Stimulated activated CD4-positive, alpha-beta T cell treated with anti-CD3 and anti-CD28 coated beads, TNF-alpha, amount 100 ng/mL, for 48 hours (primary cell): ENCODE measurements at regions not wholly inside any gene's neighbourhood (a gene's known extent, or its start where the extent isn't known, plus 50 kb on each side); places are given as distances from the start of the nearest gene placed in this dataset.
"Not testable (repeated sequence)": the region's sequence is repeated elsewhere in the genome, so short reads cannot be mapped to it uniquely, and the experiment has no call there.

Experiments used
- DNase-seq, 3 donors: peaks; one replicate each; pipeline ENCODE4 v3.0.0-alpha.2; 2020; ENCODE audit warnings: low read depth in 3 of 3

DNA sequence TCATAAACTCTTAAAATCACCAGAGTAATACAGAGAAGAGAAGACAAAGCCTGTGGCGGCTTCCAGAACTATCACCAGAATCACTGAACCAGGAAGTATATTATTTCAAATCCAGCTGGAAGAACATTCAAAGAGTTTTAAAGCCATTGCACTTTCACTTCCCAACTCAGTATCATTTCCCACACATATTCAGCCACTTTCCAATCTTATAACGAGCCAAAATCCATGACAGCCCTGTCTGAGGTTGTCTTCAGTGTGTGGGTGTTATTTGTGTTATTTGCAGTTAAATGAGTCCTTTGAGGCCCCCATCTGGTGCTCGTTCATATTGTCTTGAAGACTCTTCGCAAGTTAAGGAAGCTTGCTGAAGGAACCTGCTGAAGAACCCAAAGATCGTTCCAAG, 559.9 kb downstream of the TSN start:
- no peak for DNase-seq

DNA sequence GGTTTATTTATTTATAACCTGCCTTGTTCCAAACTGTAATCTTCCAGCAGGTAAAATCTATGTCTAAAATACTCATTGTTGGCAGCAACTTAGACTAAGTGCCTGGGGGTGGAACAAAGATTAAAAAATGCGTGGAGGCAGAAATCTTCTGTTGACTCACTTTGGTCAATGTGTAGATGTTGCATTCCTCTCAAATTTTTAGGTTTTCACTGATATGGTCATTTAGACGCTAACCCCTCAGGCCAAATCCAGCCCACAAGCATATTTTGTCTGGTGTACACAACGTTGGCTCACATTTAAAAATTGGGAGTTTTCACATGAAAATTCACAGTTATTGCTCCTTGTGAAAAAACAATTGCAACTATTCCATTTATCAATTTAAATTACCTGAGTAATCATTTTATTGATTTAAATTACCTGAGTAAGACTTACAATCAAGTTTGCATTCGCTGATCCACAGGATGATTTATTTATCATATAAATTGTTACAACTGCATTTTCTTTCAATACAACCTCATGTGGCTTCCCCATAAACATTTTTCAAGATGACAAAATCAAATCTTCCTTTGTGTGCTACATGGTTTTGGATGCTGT, 564.2 kb downstream of the TSN start:
- no peak for DNase-seq

DNA sequence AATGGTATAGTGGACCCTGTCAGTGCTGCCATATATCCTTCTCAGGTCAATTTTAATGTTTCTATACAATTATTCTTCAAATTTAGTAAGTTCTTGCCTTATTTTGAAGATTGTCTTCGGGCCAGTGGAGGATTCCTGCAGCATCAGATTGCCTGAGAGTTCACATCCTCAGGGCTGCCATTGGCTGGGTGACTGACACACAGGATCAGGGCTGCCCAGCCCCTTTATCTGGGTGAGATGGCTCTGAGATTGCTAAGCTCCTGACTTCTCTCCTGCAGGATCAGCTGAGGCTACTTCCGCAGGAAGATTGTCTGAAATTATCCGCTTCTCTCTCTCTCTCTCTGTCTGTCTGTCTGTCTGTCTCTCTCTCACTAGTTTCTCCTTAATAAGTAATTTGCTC, 567.4 kb downstream of the TSN start:
- DNase-seq: no peak

DNA sequence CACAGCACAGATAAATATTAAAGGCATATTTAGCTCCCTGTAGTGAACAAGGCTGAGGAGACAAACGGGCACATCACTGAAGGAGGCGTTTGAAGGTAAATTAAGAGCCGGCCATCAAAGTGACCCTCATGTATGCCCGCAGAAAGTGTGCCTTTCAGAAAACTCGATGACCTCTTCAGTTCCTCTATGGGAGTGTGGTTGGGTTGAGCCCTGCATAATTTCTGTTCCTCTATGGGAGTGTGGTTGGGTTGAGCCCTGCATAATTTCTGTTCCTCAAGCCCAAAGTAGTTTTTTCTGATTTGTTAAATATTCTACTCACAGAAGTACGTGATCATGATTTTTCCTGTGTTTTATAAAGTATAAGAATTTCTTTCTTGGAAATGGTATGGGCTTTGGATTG, 568.5 kb downstream of the TSN start:
- no peak for DNase-seq

DNA sequence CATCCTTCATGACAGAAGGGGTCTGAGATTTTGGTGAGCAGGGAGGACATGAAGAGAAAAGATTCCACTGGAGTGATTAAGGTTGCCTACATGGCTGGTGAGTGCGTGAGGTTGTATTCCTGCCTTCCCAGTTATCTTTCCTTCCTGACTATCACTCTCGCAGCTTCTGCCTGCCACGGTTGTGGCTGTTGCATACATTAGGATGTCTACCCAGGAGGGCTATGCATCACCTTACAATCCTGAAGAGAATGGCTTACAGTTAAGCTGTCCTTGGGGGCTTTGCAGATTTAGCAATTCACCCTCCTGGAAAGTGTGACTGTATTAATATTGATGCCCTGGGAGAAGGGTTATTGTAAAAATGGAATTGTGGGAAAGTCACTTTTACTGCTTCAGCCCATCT, 571.0 kb downstream of the TSN start:
- no peak for DNase-seq

DNA sequence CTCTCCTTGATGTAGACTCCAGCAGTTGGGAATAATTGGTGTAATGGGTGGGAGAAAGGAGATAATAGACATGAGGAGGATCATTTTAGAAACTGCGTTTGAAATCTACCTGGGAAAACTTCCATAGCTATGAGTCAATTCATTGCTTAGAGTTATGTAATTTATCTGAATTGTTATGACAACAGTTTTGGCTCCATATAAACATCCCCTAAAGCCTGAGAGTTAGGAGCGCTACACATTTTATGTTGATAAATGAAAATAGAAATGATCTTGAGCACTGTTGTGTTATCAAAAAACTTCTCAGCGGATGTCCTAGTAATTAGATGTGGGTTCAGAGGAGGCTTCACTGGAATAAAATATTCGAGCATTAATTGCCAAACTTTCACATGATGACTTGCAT, 573.4 kb downstream of the TSN start:
- DNase-seq: no peak

DNA sequence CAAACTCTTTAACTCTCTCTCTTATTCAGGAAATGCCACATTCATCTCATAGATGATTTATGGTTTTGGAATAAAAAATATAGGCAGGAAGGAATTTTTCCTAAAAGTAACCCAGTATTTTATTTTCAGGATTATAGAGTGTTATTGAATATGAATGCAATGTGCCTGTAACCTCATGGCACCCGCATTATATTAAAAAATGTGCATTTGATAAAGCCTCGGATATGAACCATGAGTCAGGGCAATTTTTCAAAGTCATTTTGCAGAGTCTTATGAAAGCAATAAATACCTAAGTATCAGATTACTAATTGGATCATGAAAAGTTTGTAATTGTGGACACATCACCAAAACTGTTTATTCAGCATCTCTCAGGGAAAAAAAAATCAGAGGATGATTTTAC, 573.8 kb downstream of the TSN start:
- DNase-seq: no peak

DNA sequence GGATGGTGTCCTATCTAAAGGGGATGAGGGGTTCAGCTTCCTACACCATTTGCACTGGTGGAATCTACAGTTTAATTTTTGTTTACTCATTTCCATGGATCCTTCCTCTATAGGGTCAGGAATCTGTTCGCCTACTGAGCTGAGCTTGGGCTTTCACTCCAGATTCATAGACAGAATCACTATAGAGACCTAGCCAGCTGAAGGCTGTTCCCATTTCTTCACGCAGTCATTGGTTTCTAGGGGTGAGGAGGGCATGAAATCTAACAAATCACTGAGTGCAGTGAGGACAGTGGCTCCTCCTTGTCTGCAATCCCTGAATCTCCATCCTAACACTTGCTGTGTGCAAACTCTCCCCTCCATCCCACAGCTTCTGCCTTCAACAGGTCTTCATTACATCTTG, 578.5 kb downstream of the TSN start:
- no peak for DNase-seq

DNA sequence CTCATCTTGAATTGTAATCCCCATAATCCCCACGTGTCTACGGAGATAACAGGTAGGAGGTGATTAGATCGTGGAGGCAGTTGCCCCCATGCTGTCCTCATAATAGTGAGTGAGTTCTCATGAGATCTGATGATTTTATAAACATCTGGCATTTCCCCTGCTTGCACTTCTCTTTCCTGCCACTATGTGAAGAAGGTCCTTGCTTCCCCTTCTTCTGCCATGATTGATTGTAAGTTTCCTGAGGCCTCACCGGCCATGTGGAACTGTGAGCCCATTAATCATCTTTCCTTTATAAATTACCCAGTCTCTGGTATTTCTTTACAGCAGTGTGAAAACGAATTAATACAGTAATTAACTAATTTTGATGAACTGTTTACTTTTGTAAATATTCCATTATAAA, 582.5 kb downstream of the TSN start:
- no peak for DNase-seq

DNA sequence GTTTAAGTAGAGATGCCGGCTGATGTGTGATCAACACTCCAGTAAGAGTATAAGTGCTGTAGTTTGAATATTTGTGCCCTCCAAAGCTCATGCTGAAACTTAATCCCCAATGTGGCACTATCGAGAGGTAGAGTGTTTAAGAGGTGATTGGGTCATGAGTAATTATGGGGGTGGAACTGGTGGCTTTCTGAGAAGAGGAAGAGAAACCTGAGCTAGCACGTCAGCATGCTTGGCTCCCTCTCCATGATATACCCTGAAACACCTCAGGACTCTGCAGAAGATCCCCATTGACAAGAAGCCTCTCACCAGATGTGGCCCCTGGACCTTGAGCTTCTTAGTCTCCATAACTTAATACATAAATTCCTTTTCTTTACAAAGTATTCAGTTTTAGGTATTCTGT, 584.8 kb downstream of the TSN start:
- no peak for DNase-seq

DNA sequence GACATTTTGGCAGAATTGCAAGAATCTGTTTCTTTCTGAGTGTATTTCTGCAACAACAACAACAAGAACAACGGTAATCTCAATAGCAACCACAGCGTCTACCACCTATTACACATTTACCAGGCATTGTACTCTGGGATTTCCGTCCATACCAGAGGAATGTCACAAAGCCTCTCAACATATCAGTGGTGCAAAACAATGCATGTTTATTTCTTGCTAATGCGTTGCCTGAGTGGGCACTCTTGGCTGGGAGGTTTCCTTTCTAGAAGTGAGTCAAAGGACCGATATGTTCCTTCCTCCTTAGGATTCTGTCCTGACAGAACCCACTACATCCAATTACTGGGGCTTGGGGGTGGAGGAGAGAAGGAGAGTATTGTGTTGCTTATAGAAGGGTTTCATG, 585.6 kb downstream of the TSN start:
- DNase-seq: no peak

DNA sequence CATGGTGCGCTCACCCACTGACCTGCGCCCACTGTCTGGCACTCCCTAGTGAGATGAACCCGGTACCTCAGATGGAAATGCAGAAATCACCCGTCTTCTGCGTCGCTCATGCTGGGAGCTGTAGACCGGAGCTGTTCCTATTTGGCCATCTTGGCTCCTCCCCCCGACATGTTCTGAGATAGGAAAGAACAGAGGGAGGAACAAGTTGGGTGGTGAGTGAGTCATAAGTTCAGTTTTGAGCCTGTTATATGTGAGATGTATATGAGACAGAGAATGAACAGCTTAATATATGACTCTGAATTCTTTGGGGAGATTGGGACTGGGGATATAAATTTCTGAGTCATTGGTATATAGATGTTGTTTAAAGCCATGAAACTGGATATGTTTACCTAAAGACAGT, 596.7 kb downstream of the TSN start:
- not testable (repeated sequence) for DNase-seq

DNA sequence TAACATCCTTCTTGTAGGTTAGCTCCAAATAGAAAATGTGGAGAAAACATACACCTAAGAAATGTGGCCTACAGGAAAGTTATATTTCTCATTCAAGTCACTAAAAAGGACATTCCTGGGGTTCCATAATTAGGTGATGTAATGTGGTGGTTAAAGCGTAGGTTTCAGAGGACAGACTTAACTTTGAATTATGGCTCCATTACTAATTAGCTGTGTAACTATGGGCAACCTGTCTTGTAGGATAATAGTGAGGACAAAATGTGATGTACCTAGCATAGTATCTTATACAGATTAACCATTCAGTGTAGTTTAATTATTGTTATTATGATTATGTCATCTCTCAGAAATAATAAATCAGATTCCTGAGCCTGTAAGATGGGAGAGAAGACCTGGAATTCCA, 602.5 kb downstream of the TSN start:
- DNase-seq: no peak

DNA sequence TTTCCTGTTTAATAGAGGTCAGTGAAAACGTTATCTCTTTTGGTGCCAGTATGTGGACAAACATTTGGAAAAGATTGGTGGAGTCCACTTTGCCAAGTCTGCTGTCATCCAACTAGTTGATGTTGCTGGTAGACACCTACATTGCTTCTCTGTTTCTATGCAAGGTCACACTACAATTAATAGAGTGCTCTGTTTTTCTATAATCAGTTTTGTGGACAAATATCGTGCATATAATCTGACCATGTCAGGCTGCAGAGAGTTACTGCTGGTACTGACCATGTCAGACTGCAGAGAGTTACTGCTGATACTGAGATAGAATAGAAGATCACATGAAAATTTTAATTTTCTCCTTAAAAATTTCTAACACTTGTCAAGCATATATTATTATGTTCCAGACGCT, 603.3 kb downstream of the TSN start:
- DNase-seq: no peak

DNA sequence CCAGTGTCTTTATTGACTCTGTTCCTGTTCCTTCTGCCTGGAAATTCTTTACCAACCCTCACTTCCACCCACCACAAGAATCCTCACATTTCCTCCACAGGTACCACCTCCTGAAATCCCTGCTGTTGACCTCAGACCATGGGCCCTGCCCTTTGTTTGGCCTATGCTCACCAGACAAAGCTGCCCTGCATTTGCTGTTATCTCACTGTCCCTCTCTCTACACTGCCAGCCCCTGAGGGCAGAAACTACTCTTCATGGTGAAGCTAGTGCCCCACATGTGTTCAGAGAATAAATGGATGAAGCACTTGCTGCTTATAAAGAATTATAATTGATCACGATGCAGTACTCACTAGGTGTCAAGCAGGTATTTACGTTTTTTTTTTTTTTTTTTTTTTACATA, 608.4 kb downstream of the TSN start:
- no peak for DNase-seq

DNA sequence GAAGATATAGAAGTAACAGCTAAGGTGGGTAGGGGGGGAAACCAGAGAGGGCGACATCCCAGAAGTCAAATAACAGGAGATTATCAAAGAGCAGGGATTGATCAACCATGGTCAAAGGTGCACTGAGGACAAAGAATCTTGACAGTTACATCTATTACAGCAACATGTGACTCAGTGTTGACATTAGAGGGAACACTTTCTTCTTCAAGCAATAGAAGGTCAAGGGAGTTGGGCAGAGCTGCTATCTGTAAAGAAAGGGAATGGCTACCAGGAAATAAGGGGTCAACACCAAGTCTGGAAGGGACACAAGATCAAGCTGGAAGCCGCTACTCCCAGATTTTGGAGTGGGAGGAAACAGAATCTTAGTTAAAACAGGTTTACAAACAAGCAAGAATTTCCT, 611.0 kb downstream of the TSN start:
- DNase-seq: no peak

DNA sequence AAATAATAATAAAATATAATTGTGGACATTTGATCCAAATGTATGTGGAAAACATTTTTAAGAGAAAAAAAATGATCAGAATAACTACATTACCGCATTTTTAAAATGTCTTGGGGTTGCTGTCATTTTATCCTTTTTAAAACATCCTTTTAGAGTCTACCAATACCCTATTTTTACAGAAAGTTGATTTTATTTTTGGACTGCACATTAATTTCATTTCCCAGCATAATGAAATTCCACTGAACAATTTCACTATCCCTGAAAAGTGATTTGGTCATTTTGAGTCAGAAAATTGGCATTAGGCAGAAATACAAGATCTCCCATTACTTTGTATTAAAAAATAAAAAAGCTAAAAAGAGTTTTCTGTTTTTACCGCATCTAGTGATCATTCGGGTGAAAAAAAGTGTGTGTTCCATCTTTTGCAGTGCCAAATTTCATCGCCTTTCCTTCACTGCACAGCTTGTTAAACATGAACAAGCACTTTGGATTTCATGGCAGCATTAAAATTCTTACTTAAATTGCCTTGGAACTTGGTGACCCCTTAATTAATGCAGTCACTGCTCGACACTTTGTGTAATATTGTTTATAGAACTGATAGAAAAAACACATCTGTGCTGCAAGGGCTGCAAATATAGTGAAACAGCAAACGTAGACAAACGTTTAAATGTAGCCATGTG, 611.7 kb downstream of the TSN start:
- DNase-seq: no peak

DNA sequence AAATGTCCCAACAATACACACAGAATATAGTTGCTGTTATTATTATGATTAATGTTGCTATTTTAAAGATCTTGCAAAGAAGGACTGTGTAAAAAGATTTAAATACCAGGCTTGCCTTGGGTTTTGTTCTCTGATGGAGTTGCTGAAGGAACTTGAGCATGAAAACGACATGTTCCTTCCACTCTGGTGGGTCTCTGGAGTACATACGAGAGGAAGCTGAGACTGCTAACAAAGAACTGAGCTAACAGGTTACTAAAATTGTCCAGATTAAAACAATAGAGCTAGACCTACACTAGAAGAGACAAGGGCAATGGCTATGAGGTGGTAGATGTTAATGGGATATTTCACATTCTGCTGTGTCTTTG, 612.2 kb downstream of the TSN start:
- DNase-seq: no peak

DNA sequence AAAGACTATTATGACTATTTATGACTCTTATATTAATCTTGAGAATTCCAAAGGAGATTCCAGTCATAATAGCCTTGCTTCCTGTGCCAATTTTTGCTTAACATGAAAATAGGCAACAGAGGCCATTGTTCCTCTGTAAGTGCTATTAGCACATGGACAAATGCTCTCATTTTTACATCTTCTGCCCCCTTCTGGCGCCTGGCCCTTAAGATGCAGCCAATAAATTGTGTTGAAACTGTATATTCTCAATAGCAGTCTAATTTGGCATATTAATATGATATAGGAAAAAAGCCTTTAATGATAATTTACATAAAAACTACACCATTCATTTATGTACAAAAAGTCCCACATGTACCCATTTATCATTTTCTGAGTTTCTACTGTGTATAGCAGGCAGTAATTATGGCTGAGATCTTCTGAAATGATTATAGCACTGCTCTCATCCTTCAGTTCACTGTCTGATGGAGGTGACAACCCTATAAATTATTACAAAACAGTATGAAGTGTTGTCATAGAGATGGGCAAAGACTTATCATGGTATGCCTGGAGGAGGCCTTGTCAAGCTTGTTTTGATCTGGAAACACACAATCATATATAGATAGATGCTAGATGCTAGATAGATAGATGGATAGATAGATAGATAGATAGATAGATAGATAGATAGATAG, 613.3 kb downstream of the TSN start:
- no peak for DNase-seq

DNA sequence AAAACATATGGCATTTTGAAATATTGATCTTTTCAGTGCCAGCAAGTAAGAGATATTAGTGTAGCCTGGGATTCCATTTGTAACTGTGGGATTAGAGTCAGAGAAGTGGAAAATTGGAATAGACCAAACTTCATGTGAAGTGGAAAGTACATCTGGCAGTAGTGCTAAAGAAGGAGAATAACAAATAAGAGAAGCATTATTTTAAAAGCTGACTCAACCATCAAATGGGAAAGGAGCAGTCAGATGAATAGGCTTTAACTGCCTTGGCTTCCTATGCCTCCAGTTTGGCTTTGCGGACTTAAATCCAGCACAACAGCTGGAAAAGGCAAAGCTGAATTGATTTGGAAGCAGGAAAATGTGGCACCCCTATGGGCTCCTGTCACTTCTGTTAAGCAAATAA, 623.1 kb downstream of the TSN start:
- no peak for DNase-seq

DNA sequence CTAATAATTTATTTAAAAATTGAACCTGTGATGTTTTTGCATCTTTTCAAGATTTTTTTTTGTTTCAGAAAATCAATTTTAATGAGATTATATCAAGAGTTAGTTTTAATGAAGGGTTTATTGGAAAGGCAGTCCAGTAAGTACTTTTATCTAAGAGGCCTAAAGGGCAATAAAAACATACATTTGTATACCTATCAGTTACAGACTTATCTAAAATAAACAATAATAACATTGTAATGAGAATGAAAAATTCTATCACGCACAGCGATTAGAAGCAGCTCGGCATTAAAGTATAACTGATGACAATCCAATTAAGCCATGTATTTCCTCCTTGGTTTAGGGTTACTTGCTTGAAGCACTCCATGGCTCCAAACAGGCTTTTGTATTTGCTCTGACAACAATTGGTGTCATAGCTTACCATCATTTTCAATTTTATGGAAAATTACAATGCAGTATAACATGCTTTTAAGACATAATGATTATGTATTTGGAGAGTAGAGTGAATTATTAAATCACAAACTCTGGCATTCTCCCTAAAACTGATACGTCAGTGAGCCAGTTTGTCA, 629.4 kb downstream of the TSN start:
- DNase-seq: no peak

DNA sequence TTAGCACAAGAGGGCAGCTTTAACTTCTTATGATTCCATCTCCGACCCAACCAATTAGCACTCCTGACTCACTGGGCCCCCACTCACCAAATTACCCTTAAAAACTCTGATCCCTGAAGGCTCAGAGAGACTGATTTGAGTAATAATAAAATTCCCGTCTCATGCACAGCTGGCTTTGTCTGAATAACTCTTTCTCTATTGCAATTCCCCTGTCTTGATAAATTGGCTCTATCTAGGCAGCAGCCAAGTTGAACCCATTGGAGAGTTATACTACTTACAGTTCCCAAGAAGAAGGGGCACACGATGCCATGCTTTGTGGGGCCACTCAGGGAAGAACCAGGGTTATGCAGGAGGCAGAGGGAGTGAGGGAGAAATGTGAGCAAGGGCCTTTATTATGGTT, 632.8 kb downstream of the TSN start:
- no peak for DNase-seq

DNA sequence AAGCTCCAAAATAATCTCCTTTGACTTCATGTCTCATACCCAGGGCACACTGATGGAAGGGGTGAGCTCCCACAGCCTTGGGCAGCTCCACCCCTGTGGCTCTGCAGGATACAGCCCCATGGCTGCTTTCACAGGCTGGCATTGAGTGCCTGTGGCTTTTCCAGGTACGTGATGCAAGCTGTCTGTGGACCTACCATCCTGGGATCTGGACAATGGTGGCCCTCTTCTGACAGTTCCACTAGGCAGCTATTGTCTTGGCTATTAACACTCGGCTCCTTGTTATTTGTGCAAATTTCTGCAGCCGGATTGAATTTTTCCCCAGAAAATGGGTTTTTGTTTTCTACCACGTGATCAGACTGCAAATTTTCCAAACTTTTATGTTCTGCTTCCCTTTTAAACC, 634.2 kb downstream of the TSN start:
- DNase-seq: no peak
